B cell (primary cell): ENCODE measurements at regions not wholly inside any gene's neighbourhood (a gene's known extent, or its start where the extent isn't known, plus 50 kb on each side); places are given as distances from the start of the nearest gene placed in this dataset.
"Not testable (repeated sequence)": the region's sequence is repeated elsewhere in the genome, so short reads cannot be mapped to it uniquely, and the experiment has no call there.

Experiments
- ATAC-seq: fragments of 200-7000 bp; cut with Tn5 transposase; one replicate; pipeline ENCODE4 v1.10.0; 2021; ENCODE audit warnings: low read depth, mild to moderate bottlenecking, moderate number of reproducible peaks, moderate library complexity
- CTCF ChIA-PET: fragments of 350-600 bp; sonication (Branson Sonifier 250); formaldehyde crosslinking; loops from one replicate; lab custom pipeline; 2021; ENCODE audit warnings: antibody characterized with exemption, inconsistent platforms; lab: Charles Lee
- POLR2A ChIA-PET: fragments of 350-600 bp; sonication (Branson Sonifier 250); formaldehyde crosslinking; loops from one replicate; lab custom pipeline; 2021; ENCODE audit warnings: antibody characterized with exemption; lab: Charles Lee
- DNase-seq: peaks from one replicate; pipeline ENCODE4 v3.0.0; 2013
- H2AFZ ChIP-seq: 2 replicates; pipeline ENCODE4 v1.6.1; 2012; ENCODE audit warnings: mild to moderate bottlenecking, low read depth, low read length; ENCODE audit not compliant: insufficient read depth, poor library complexity, severe bottlenecking
- H3K27ac ChIP-seq, 2 donors: 1 replicate in 1 of 2; 2 replicates in 1 of 2; pipeline ENCODE4 v1.5.1; 2012 to 2013; ENCODE audit warnings: low read length in 2 of 2, mild to moderate bottlenecking in 2 of 2, moderate library complexity in 1 of 2
- H3K27me3 ChIP-seq, 4 experiments: fragments of 200-600 bp in 1 of 4; sonication (generic) in 1 of 4; replicated peaks in 1 of 4; 1 replicate in 2 of 4; 2 replicates in 2 of 4; pipeline versions ENCODE4 v1.6.1 to v1.7.0; 2013 to 2016; ENCODE audit warnings: low read length in 3 of 4, mild to moderate bottlenecking in 2 of 4, mixed read lengths in 1 of 4, moderate library complexity in 1 of 4; ENCODE audit not compliant: insufficient read depth in 4 of 4, control insufficient read depth in 3 of 4; ENCODE audit errors: control extremely low read depth in 1 of 4
- H3K36me3 ChIP-seq, 2 experiments: replicated peaks in 1 of 2; 1 replicate in 1 of 2; 2 replicates in 1 of 2; pipeline versions ENCODE4 v1.6.1 to v1.7.1; 2013; ENCODE audit warnings: low read length in 1 of 2; ENCODE audit not compliant: insufficient read depth in 2 of 2, control insufficient read depth in 1 of 2; ENCODE audit errors: control extremely low read depth in 1 of 2, extremely low read depth in 1 of 2
- H3K4me1 ChIP-seq, 2 donors: fragments of 200-600 bp in 1 of 2; sonication (generic) in 1 of 2; 1 replicate in 1 of 2; 2 replicates in 1 of 2; pipeline versions ENCODE4 v1.5.1 to v1.6.1; 2013 to 2017; ENCODE audit warnings: low read length in 2 of 2; ENCODE audit not compliant: control insufficient read depth in 2 of 2, insufficient read depth in 2 of 2
- H3K4me2 ChIP-seq: replicated peaks from 2 replicates; pipeline ENCODE3; 2012; ENCODE audit warnings: mild to moderate bottlenecking, low read depth, low read length; ENCODE audit not compliant: poor library complexity, severe bottlenecking
- H3K4me3 ChIP-seq, 5 experiments: fragments of 200-600 bp in 1 of 5; sonication (generic) in 1 of 5; 1 replicate in 3 of 5; 2 replicates in 2 of 5; pipeline versions ENCODE4 v1.5.1 to v1.7.0; 2011 to 2016; ENCODE audit warnings: low read length in 4 of 5, mild to moderate bottlenecking in 4 of 5, low read depth in 2 of 5, control low read depth in 1 of 5, moderate library complexity in 1 of 5; ENCODE audit not compliant: insufficient read depth in 1 of 5; ENCODE audit errors: control extremely low read depth in 1 of 5, extremely low read depth in 1 of 5
- H3K79me2 ChIP-seq: fragments of 200-600 bp; sonication (generic); one replicate; pipeline ENCODE4 v1.6.0; 2016; ENCODE audit warnings: low read length; ENCODE audit not compliant: control insufficient read depth, insufficient read depth
- H3K9ac ChIP-seq: fragments of 200-600 bp; sonication (generic); 2 replicates; pipeline ENCODE4 v1.6.1; 2017; ENCODE audit warnings: mild to moderate bottlenecking, low read length, moderate library complexity
- H3K9me3 ChIP-seq, 3 donors: one replicate each; pipeline versions ENCODE4 v1.6.1 to v1.7.1; 2013; ENCODE audit warnings: low read length in 2 of 3; ENCODE audit not compliant: control insufficient read depth in 2 of 3, insufficient read depth in 1 of 3; ENCODE audit errors: control extremely low read depth in 1 of 3
- H4K20me1 ChIP-seq: 2 replicates; pipeline ENCODE4 v1.6.0; 2012; ENCODE audit warnings: mild to moderate bottlenecking, low read length; ENCODE audit not compliant: insufficient read depth, control insufficient read depth, poor library complexity, severe bottlenecking
- H3K27ac Mint-ChIP-seq: one replicate; pipeline ENCODE4 v1.8.0; 2021; ENCODE audit warnings: mixed read lengths
- H3K27me3 Mint-ChIP-seq: one replicate; pipeline ENCODE4 v1.8.0; 2021; ENCODE audit warnings: mixed read lengths
- H3K4me1 Mint-ChIP-seq: one replicate; pipeline ENCODE4 v1.8.0; 2021; ENCODE audit warnings: mixed read lengths
- H3K4me3 Mint-ChIP-seq: one replicate; pipeline ENCODE4 v1.8.0; 2021; ENCODE audit warnings: mixed read lengths
- H3K9me3 Mint-ChIP-seq: one replicate; pipeline ENCODE4 v1.8.0; 2022; ENCODE audit warnings: mixed read lengths; ENCODE audit not compliant: insufficient read depth
- CTCF ChIP-seq: fragments of 200-600 bp; IDR thresholded peaks from one replicate; pipeline ENCODE4 v1.8.0; 2022; ENCODE audit warnings: antibody characterized with exemption, mild to moderate bottlenecking
- EZH2 ChIP-seq: IDR thresholded peaks from 2 replicates; pipeline ENCODE4 v1.6.1; 2012; ENCODE audit warnings: borderline replicate concordance, low read depth, mild to moderate bottlenecking, moderate library complexity, low read length; ENCODE audit not compliant: insufficient read depth, poor library complexity, severe bottlenecking
- WGBS: methylation state at CpG from one replicate; pipeline ENCODE4 v1.1.5; 2013; ENCODE audit warnings: missing lambda C conversion rate; ENCODE audit not compliant: insufficient coverage; 5-methylcytosine and 5-hydroxymethylcytosine counted together
- intact Hi-C: fragments of 100-400 bp; cut with micrococcal nuclease; formaldehyde crosslinking; loops from one replicate; pipeline ENCODE4 v1.10.0; 2022

GRCh38 chr5:39755986-39756385 is 331.2 kb upstream of the DAB2 start:
- TF ChIP-seq CTCF = no peak
- no peak for TF ChIP-seq EZH2
- DNase-seq = no peak

GRCh38 chr5:39755452-39755851 is 330.7 kb upstream of the DAB2 start:
- Histone ChIP-seq H3K9me3 (no peaks in the 10 kb centered on the region), H3K4me2 (no peak overlapping the region), H3K79me2 (no peaks in the 10 kb centered on the region), H3K27me3 (no peaks in the 10 kb centered on the region), H2AFZ (no peak overlapping the region), H4K20me1 (no peaks in the 10 kb centered on the region), H3K36me3 (no peaks in the 10 kb centered on the region), H3K4me3 (no peak overlapping the region), H3K27ac (no peak overlapping the region), H3K4me1 (no peaks in the 10 kb centered on the region), H3K9ac (no peak overlapping the region)
- Mint-ChIP-seq H3K27me3 (no peaks in the 10 kb centered on the region), H3K4me3 (no peak overlapping the region), H3K9me3 (peaks cover 3% of the 10 kb centered on the region), H3K4me1 (no peaks in the 10 kb centered on the region), H3K27ac (no peak overlapping the region)
- ATAC-seq = no peak
- no peak for TF ChIP-seq CTCF
- TF ChIP-seq EZH2 = no peak
- intact Hi-C loops = no loop called here
- CTCF ChIA-PET = no interaction called here
- no peak for DNase-seq
- POLR2A ChIA-PET = no interaction called here

More at GRCh38 chr5:39755986-39756385, 331.2 kb upstream of the DAB2 start:
- Histone ChIP-seq H2AFZ (no peak overlapping the region), H3K27ac (no peak overlapping the region), H3K4me2 (no peak overlapping the region), H3K4me3 (no peak overlapping the region), H3K4me1 (no peaks in the 10 kb centered on the region), H3K36me3 (no peaks in the 10 kb centered on the region), H3K79me2 (no peaks in the 10 kb centered on the region), H3K27me3 (no peaks in the 10 kb centered on the region), H3K9me3 (no peaks in the 10 kb centered on the region), H4K20me1 (no peaks in the 10 kb centered on the region), H3K9ac (no peak overlapping the region)
- intact Hi-C loops = no loop called here
- CTCF ChIA-PET = no interaction called here
- no peaks in the 10 kb centered on the region for H3K4me1 Mint-ChIP-seq
- H3K9me3 Mint-ChIP-seq = peaks cover 3% of the 10 kb centered on the region
- no peak for ATAC-seq
- H3K27ac Mint-ChIP-seq = no peak overlapping the region
- POLR2A ChIA-PET = no interaction called here
- H3K4me3 Mint-ChIP-seq = no peak overlapping the region
- no peaks in the 10 kb centered on the region for H3K27me3 Mint-ChIP-seq

GRCh38 chr5:39753747-39754146 is 329.0 kb upstream of the DAB2 start:
- CTCF ChIA-PET, H3K9ac ChIP-seq, H3K9me3 Mint-ChIP-seq, H3K9me3 ChIP-seq, H3K27ac ChIP-seq, intact Hi-C loops, H3K27me3 ChIP-seq, H3K4me3 ChIP-seq, H4K20me1 ChIP-seq, DNase-seq, H3K79me2 ChIP-seq, H3K4me3 Mint-ChIP-seq, H3K4me2 ChIP-seq, H3K27ac Mint-ChIP-seq, H3K4me1 Mint-ChIP-seq, H3K36me3 ChIP-seq, POLR2A ChIA-PET, H2AFZ ChIP-seq, ATAC-seq, H3K4me1 ChIP-seq, H3K27me3 Mint-ChIP-seq: not testable (repeated sequence)
- WGBS = 100% methylated on average over 1 of the region's 1 CpG
